HFF-Myc (cell line): ENCODE measurements at regions not wholly inside any gene's neighbourhood (a gene's known extent, or its start where the extent isn't known, plus 50 kb on each side); places are given as distances from the start of the nearest gene placed in this dataset.

ENCODE experiments used
- DNase-seq: peaks from one replicate; pipeline ENCODE4 v3.0.0-alpha.2; 2011; ENCODE audit warnings: low read depth; ENCODE audit errors: extremely low read depth
- H3K4me3 ChIP-seq: replicated peaks from 2 replicates; pipeline ENCODE4 v1.5.1; 2011; ENCODE audit warnings: low read depth, mild to moderate bottlenecking, control low read depth, low read length
- TF ChIP-seq, protein P1 (sequence below): IDR thresholded peaks from 2 replicates; pipeline ENCODE4 v1.5.1; 2012; ENCODE audit warnings: mild to moderate bottlenecking, low read depth, low read length, control low read depth; ENCODE audit errors: missing control alignments

DNA sequence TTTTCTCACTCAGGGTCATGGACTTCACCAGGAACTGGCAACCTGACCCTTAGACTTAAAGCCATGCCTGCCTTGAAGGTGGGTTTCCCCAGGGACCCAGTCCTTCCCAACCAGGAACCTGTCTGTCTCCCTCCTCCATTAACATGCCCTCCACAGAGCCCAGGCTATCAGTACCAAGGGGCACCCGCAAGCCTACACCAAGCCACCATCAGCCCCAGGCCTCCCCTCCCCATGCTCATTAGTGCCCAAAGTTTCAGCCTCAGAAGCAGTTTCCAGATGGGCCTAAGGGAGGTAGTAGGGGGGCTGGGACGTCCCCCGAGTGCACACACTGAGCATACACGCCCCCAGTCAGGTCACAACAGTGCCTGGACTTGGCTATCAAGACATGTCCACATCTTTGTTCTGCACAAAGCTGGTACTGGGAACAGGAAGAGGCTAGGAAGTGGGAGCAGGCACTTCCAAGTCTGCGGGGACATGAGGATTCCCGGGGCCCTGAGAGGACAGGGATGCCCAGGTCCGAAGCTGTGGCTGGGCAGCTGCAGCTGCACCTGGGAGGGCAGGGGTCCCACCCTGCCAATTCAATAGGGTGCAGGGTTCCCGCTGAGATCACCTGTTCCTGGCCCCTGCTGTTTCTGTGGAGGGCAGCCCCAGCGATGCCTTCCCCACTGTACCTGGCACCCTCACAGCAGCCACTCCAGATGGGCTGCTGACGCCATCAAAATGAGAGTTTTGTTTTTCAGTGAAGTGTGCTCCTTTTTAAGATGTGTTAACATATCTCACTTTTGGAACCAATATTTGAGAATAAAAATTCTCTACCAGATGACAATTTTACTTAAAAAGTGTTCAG lies 731.4 kb downstream of the NR4A2 start:
- H3K4me3 ChIP-seq, result no peak overlapping the region
- TF ChIP-seq, protein P1, sequence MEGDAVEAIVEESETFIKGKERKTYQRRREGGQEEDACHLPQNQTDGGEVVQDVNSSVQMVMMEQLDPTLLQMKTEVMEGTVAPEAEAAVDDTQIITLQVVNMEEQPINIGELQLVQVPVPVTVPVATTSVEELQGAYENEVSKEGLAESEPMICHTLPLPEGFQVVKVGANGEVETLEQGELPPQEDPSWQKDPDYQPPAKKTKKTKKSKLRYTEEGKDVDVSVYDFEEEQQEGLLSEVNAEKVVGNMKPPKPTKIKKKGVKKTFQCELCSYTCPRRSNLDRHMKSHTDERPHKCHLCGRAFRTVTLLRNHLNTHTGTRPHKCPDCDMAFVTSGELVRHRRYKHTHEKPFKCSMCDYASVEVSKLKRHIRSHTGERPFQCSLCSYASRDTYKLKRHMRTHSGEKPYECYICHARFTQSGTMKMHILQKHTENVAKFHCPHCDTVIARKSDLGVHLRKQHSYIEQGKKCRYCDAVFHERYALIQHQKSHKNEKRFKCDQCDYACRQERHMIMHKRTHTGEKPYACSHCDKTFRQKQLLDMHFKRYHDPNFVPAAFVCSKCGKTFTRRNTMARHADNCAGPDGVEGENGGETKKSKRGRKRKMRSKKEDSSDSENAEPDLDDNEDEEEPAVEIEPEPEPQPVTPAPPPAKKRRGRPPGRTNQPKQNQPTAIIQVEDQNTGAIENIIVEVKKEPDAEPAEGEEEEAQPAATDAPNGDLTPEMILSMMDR, result no peak
- DNase-seq, result no peak

DNA sequence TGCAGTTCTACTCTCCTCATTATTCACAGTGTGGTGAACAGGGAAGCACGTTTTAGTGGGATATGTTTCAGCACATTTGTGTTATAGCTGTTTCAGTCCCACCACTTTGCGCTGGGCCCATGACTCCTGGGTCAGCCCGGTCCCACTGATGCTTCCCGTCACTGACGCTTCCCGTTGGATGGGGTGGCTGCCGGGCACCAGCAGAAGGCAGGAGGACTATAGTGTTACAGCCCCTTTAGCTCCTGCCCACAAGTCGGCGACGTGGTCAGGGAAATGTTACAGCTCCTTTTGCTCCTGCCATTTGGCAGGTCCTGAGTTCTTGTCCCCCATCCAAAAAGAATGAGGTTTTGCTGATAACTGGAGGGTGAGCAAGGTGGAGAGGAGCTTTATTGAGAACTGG lies 732.2 kb downstream of the NR4A2 start:
- DNase-seq, result no peak
- TF ChIP-seq, protein P1, result no peak
- H3K4me3 ChIP-seq, result no peak overlapping the region

DNA sequence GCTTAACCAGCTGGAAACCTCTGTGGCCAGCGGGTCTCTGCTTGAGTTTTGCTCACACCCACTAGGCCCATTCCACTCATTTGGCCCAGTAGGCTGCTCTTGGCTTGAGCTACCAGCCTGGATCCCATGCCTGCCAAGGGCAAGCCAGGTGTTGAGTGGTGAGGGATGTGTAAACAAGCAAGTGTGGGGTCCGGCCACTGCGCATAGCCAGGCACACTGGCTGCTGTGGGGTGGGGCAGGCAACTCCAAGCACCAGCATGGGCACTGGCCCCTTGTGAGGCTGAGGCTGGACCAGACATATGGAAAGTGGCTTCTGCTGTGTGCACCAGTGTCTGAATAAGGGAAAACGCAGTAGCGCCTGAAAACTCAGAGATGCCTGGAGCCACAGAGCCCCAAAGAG lies 732.7 kb downstream of the NR4A2 start:
- no peak for DNase-seq
- TF ChIP-seq, protein P1, result no peak
- no peak overlapping the region for H3K4me3 ChIP-seq

DNA sequence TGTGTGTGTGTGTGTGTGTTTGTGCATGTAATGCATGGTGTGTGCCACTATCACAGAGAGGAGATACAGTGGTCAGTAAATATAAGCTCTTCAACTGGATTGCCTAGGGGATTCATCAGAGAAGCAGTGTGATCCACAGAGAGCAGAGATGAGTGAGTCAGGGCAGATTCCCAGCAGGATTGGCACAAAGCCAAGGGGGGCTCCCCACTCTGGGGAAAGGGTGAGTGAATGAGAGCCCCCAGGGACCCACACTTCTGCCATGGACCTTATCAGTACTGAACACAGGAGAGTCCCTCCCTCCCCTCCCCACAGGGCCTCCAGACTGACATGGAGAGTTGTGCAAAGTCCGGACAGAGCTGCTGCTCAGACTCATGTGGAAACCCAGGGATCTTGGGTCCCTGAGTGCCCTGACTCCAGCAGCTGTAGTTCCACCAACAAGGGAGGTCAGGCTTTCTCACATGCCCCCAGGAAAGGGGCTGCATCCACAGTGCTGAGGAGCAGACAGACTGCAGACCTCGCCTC lies 748.8 kb downstream of the NR4A2 start:
- TF ChIP-seq, protein P1, result no peak
- DNase-seq, result no peak
- no peak overlapping the region for H3K4me3 ChIP-seq

DNA sequence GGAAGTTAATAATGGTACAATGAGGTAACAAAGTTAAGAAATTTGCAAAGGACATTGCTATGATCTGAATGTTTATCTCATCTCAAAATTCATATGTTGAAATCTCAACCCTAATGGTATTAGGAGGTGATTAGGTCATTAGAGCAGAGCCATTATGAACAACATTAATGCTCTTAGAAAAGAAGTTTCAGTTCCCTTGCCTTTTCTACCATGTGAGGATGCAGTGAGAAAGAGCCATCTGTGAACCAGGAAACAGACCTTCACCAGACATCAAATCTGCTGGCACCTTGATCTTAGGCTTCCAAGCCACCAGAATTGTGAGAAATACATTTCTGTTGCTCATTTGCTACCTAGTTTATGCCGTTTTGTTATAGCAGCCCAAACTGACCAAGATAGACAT lies 757.6 kb downstream of the NR4A2 start:
- DNase-seq, result no peak
- TF ChIP-seq, protein P1, result no peak
- no peak overlapping the region for H3K4me3 ChIP-seq

DNA sequence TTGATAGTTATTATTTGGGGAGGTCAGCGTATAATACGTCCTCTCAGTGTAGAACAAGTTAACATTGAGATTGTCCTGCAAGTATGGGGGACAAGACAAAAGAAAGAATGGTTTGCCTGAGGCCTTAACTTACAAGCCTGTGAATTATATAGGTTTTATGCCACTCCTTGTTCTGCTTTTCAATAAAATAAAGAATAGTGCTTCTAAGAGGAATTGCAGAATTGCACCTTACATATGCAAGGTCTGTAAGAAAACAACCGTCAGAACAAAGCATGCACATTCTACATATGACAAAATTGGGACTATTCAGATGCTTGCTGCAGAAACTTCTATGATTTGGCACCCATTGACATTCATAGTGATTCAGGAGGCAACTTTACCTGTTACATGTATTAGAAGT lies 785.0 kb downstream of the NR4A2 start:
- TF ChIP-seq, protein P1, result no peak
- no peak overlapping the region for H3K4me3 ChIP-seq
- DNase-seq, result no peak
